GM12864 (cell line): ENCODE measurements at regions not wholly inside any gene's neighbourhood (a gene's known extent, or its start where the extent isn't known, plus 50 kb on each side); places are given as distances from the start of the nearest gene placed in this dataset.

Experiments used
- DNase-seq: peaks from one replicate; pipeline ENCODE4 v3.0.0-alpha.2; 2011; ENCODE audit warnings: low read depth
- H3K4me3 ChIP-seq: 2 replicates; pipeline ENCODE4 v1.5.1; 2011; ENCODE audit warnings: mild to moderate bottlenecking, low read depth, low read length, control low read depth
- CTCF ChIP-seq: IDR thresholded peaks from 2 replicates; pipeline ENCODE4 v1.5.1; 2011; ENCODE audit warnings: low read depth, mild to moderate bottlenecking, moderate library complexity, low read length, control low read depth, inconsistent platforms; ENCODE audit errors: missing control alignments

- no peak for TF ChIP-seq CTCF
- no peak overlapping the region for H3K4me3 ChIP-seq
Measured at GRCh38 chr13:71148396-71148795, 718.6 kb downstream of the DACH1 start.

GRCh38 chr13:71144883-71145282 lies 722.1 kb downstream of the DACH1 start:
- no peak for TF ChIP-seq CTCF
- no peak overlapping the region for H3K4me3 ChIP-seq
- DNase-seq: no peak

More at GRCh38 chr13:71148396-71148795, 718.6 kb downstream of the DACH1 start:
- no peak for DNase-seq

- no peak for DNase-seq
- no peak overlapping the region for H3K4me3 ChIP-seq
- no peak for TF ChIP-seq CTCF
Measured at GRCh38 chr13:71137101-71137500, 729.9 kb downstream of the DACH1 start.

GRCh38 chr13:71124230-71124629 lies 742.8 kb downstream of the DACH1 start:
- TF ChIP-seq CTCF: no peak
- no peak overlapping the region for H3K4me3 ChIP-seq
- no peak for DNase-seq

- no peak overlapping the region for H3K4me3 ChIP-seq
- DNase-seq: no peak
- TF ChIP-seq CTCF: no peak
Measured at GRCh38 chr13:71118779-71119364, 748.1 kb downstream of the DACH1 start.

GRCh38 chr13:71117920-71118319 lies 749.1 kb downstream of the DACH1 start:
- TF ChIP-seq CTCF: no peak
- H3K4me3 ChIP-seq: no peak overlapping the region
- DNase-seq: no peak

GRCh38 chr13:71115301-71115700 lies 751.7 kb downstream of the DACH1 start:
- no peak for TF ChIP-seq CTCF
- DNase-seq: no peak

More at GRCh38 chr13:71115301-71115700, 751.7 kb downstream of the DACH1 start:
- no peak overlapping the region for H3K4me3 ChIP-seq
